ENCODE measurements at regions not wholly inside any gene's neighbourhood (a gene's known extent, or its start where the extent isn't known, plus 50 kb on each side); places are given as distances from the start of the nearest gene placed in this dataset.
"Not testable (repeated sequence)": the region's sequence is repeated elsewhere in the genome, so short reads cannot be mapped to it uniquely, and the experiment has no call there.

DNA sequence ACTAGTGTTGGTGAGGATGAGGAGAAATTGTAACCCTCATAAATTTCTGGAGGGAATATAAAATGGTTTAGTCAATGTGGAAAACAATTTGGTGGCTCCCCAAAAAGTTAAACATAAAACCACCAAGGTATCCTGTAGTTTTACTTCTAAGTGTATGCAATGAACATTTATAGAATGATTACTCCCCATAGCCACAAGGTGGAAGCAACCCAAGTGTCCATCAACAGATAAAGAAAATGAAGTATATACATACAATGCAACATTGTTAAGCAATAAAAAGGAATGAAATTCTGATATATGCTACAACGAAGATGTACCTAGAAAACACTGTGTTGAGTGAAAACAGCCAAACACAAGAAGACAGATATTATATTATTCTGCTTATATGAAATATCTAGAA lies 569.1 kb upstream of the GRID2 start:
- ChIA-PET CTCF (no interaction called here), POLR2A (no interaction called here)
- Mint-ChIP-seq H3K27me3 (no peaks in the 10 kb centered on the region), H3K4me1 (no peaks in the 10 kb centered on the region), H3K9me3 (peaks cover 11 to 13% (median 12%) of the 10 kb centered on the region in 3 donors), H3K27ac (no peak overlapping the region), H3K36me3 (no peaks in the 10 kb centered on the region), H3K4me3 (no peak overlapping the region)
- ATAC-seq (replicated peaks in 1 of 4): no peak
- Histone ChIP-seq H3K4me3 (ENCODE audit: control insufficient read depth in 1 of 2, extremely low read depth in 1 of 2, low read length in 1 of 2) (no peak overlapping the region), H3K9me3 (peaks cover 2% of the 10 kb centered on the region), H3K27ac (ENCODE audit: low read length) (no peak overlapping the region), H3K4me1 (ENCODE audit: control insufficient read depth in 1 of 2, extremely low read depth in 1 of 2, insufficient read depth in 2 of 2, low read length in 2 of 2) (no peaks in the 10 kb centered on the region), H3K36me3 (ENCODE audit: control insufficient read depth in 2 of 2, extremely low read depth in 1 of 2, insufficient read depth in 1 of 2, low read length in 1 of 2) (no peaks in the 10 kb centered on the region), H3K27me3 (replicated peaks in 1 of 2; ENCODE audit: control insufficient read depth in 2 of 2, extremely low read depth in 1 of 2, insufficient read depth in 2 of 2, low read length in 1 of 2) (no peaks in the 10 kb centered on the region)
- no peak for DNase-seq
- WGBS (ENCODE audit: insufficient coverage): no CpG with 5 or more reads among the region's 1 CpG

DNA sequence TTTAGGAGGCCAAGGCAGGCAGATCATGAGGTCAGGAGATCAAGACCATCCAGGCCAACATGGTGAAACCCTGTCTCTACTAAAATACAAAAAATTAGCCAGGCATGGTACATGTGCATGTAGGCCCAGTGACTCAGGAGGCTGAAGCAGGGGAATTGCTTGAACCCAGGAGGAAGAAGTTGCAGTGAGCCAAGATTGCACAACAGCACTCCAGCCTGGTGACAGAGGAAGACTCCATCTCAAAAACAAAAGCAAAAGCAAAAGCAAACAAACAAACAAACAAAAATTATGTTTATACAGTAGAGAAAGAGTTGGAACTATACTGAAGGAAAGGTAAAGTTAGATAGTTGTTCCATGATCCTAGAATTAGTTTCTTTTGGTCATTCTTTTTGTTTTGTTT lies 564.9 kb upstream of the GRID2 start:
- H3K4me1 ChIP-seq (ENCODE audit: control insufficient read depth in 1 of 2, extremely low read depth in 1 of 2, insufficient read depth in 2 of 2, low read length in 2 of 2); H3K4me3 Mint-ChIP-seq; H3K9me3 ChIP-seq; H3K4me1 Mint-ChIP-seq; ATAC-seq (replicated peaks in 1 of 4); H3K27ac Mint-ChIP-seq; H3K36me3 Mint-ChIP-seq; H3K27me3 Mint-ChIP-seq; H3K36me3 ChIP-seq (ENCODE audit: control insufficient read depth in 2 of 2, extremely low read depth in 1 of 2, insufficient read depth in 1 of 2, low read length in 1 of 2); H3K27ac ChIP-seq (ENCODE audit: low read length); DNase-seq; H3K4me3 ChIP-seq (ENCODE audit: control insufficient read depth in 1 of 2, extremely low read depth in 1 of 2, low read length in 1 of 2); CTCF ChIA-PET; H3K27me3 ChIP-seq (replicated peaks in 1 of 2; ENCODE audit: control insufficient read depth in 2 of 2, extremely low read depth in 1 of 2, insufficient read depth in 2 of 2, low read length in 1 of 2); POLR2A ChIA-PET: not testable (repeated sequence)
- peaks cover 10 to 17% (median 11%) of the 10 kb centered on the region in 3 donors for H3K9me3 Mint-ChIP-seq

DNA sequence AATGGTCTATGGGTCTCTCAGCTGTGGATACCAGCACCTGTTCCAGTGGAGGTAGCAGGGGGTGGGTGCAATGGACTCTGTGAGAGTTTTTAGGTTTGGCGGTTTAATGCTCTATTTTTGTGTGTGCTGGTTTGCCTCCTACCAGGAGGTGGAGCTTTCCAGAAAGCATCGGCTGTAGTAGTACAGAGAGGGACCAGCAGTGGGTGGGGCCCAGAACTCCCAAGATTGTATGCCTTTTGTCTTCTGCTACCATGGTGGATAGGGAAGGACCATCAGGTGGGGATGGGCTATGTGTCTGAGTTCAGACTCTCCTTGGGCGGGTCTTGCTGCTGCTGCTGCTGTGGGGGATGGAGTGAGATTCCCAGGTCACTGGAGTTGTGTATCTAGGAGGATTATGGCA lies 557.2 kb upstream of the GRID2 start:
- no peaks in the 10 kb centered on the region for H3K4me1 ChIP-seq (ENCODE audit: control insufficient read depth in 1 of 2, extremely low read depth in 1 of 2, insufficient read depth in 2 of 2, low read length in 2 of 2)
- peaks cover 11 to 27% (median 17%) of the 10 kb centered on the region in 3 donors for H3K9me3 Mint-ChIP-seq
- no peaks in the 10 kb centered on the region for H3K27me3 ChIP-seq (replicated peaks in 1 of 2; ENCODE audit: control insufficient read depth in 2 of 2, extremely low read depth in 1 of 2, insufficient read depth in 2 of 2, low read length in 1 of 2)
- H3K27ac Mint-ChIP-seq: no peak overlapping the region
- H3K36me3 ChIP-seq (ENCODE audit: control insufficient read depth in 2 of 2, extremely low read depth in 1 of 2, insufficient read depth in 1 of 2, low read length in 1 of 2): no peaks in the 10 kb centered on the region
- H3K4me3 Mint-ChIP-seq: no peak overlapping the region
- ChIA-PET POLR2A (no interaction called here), CTCF (no interaction called here)
- WGBS (ENCODE audit: insufficient coverage): 29% methylated on average over 2 of the region's 3 CpGs
- DNase-seq: no peak
- H3K27me3 Mint-ChIP-seq: no peaks in the 10 kb centered on the region
- H3K27ac ChIP-seq (ENCODE audit: low read length): no peak overlapping the region
- no peaks in the 10 kb centered on the region for H3K4me1 Mint-ChIP-seq
- no peaks in the 10 kb centered on the region for H3K9me3 ChIP-seq
- H3K4me3 ChIP-seq (ENCODE audit: control insufficient read depth in 1 of 2, extremely low read depth in 1 of 2, low read length in 1 of 2): no peak overlapping the region
- no peak for ATAC-seq (replicated peaks in 1 of 4)
- no peaks in the 10 kb centered on the region for H3K36me3 Mint-ChIP-seq

DNA sequence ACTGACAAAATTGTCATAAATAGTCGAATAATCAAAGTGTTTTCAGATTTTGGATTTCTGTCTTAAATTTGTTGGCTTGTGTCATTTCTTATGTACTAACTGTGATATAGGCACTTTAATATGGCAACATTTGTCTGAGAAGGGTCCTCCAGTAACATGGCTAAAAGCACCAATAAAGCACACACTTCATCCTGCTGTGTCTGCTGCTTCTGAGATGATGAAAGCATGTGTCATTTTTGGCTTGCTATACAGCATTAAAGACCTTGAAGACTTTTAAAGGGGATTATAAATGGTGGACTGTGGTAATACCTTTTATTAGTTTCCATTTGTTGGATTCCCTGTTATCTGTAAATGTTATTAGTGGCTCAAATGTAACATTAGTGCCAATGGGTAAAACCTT lies 551.8 kb upstream of the GRID2 start:
- H3K36me3 ChIP-seq (ENCODE audit: control insufficient read depth in 2 of 2, extremely low read depth in 1 of 2, insufficient read depth in 1 of 2, low read length in 1 of 2): no peaks in the 10 kb centered on the region
- ATAC-seq (replicated peaks in 1 of 4) (no peak), DNase-seq (no peak)
- no peaks in the 10 kb centered on the region for H3K4me1 ChIP-seq (ENCODE audit: control insufficient read depth in 1 of 2, extremely low read depth in 1 of 2, insufficient read depth in 2 of 2, low read length in 2 of 2)
- CTCF ChIA-PET: no interaction called here
- H3K27ac ChIP-seq (ENCODE audit: low read length): no peak overlapping the region
- H3K4me3 ChIP-seq (ENCODE audit: control insufficient read depth in 1 of 2, extremely low read depth in 1 of 2, low read length in 1 of 2): no peak overlapping the region
- Mint-ChIP-seq H3K27ac (no peak overlapping the region), H3K27me3 (no peaks in the 10 kb centered on the region), H3K4me3 (no peak overlapping the region), H3K9me3 (peaks cover 3 to 15% (median 5%) of the 10 kb centered on the region in 3 donors), H3K36me3 (no peaks in the 10 kb centered on the region), H3K4me1 (no peaks in the 10 kb centered on the region)
- no peaks in the 10 kb centered on the region for H3K9me3 ChIP-seq
- POLR2A ChIA-PET: no interaction called here
- H3K27me3 ChIP-seq (replicated peaks in 1 of 2; ENCODE audit: control insufficient read depth in 2 of 2, extremely low read depth in 1 of 2, insufficient read depth in 2 of 2, low read length in 1 of 2): no peaks in the 10 kb centered on the region
- no CpG with 5 or more reads among the region's 1 CpG for WGBS (ENCODE audit: insufficient coverage)

DNA sequence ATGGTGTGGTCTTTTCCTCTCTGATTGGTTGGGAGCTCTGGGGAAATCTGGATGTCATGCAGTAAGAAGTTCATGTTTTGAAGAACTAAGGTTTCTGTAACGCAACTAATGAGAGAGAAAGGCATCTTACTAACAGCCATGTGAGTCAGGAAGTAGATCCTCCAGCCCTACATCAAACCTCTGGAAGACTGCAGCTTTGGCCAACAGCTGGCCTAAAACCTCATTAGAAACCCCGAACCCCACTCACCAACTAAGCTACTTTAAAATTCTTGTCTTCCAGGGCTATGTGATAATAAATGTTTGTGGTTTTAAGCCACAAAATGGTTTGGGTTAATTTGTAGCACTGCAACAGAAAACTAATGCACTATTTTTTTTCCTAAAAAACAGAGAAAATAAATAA lies 549.0 kb upstream of the GRID2 start:
- no peaks in the 10 kb centered on the region for H3K27me3 Mint-ChIP-seq
- no peak overlapping the region for H3K27ac ChIP-seq (ENCODE audit: low read length)
- H3K36me3 ChIP-seq (ENCODE audit: control insufficient read depth in 2 of 2, extremely low read depth in 1 of 2, insufficient read depth in 1 of 2, low read length in 1 of 2): no peaks in the 10 kb centered on the region
- ATAC-seq (replicated peaks in 1 of 4) (no peak), DNase-seq (no peak)
- H3K27ac Mint-ChIP-seq: no peak overlapping the region
- WGBS (ENCODE audit: insufficient coverage): no CpG with 5 or more reads among the region's 2 CpGs
- H3K4me1 Mint-ChIP-seq: no peaks in the 10 kb centered on the region
- POLR2A ChIA-PET: no interaction called here
- no peaks in the 10 kb centered on the region for H3K27me3 ChIP-seq (replicated peaks in 1 of 2; ENCODE audit: control insufficient read depth in 2 of 2, extremely low read depth in 1 of 2, insufficient read depth in 2 of 2, low read length in 1 of 2)
- no peak overlapping the region for H3K4me3 Mint-ChIP-seq
- no peaks in the 10 kb centered on the region for H3K36me3 Mint-ChIP-seq
- peaks cover 3 to 21% (median 11%) of the 10 kb centered on the region in 3 donors for H3K9me3 Mint-ChIP-seq
- H3K4me1 ChIP-seq (ENCODE audit: control insufficient read depth in 1 of 2, extremely low read depth in 1 of 2, insufficient read depth in 2 of 2, low read length in 2 of 2): no peaks in the 10 kb centered on the region
- CTCF ChIA-PET: no interaction called here
- H3K4me3 ChIP-seq (ENCODE audit: control insufficient read depth in 1 of 2, extremely low read depth in 1 of 2, low read length in 1 of 2): no peak overlapping the region
- H3K9me3 ChIP-seq: no peaks in the 10 kb centered on the region

DNA sequence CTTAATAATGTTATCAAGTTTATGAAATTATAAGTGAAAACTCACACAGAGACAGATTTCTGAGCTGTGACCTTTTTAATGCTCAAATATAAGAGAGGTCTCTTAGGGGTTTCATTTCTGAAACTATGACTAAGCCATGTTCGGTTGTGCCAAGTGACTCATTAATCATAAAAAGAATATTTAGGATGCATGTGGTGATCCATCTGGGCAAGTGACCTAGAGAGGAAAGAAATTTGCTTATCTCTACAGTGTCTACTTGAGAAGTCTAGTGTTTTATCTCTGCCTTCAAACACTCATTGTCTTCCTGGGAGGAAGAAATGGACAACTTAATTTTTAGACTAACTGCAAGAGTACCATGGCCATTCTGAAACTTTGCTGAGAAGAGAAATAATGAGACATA lies 545.3 kb upstream of the GRID2 start:
- no peak for DNase-seq
- CTCF ChIA-PET: no interaction called here
- H3K4me3 Mint-ChIP-seq: no peak overlapping the region
- H3K4me1 Mint-ChIP-seq: no peaks in the 10 kb centered on the region
- POLR2A ChIA-PET: no interaction called here
- no peak overlapping the region for H3K27ac ChIP-seq (ENCODE audit: low read length)
- no peaks in the 10 kb centered on the region for H3K4me1 ChIP-seq (ENCODE audit: control insufficient read depth in 1 of 2, extremely low read depth in 1 of 2, insufficient read depth in 2 of 2, low read length in 2 of 2)
- H3K27me3 Mint-ChIP-seq: no peaks in the 10 kb centered on the region
- no peaks in the 10 kb centered on the region for H3K36me3 Mint-ChIP-seq
- ATAC-seq (replicated peaks in 1 of 4): no peak
- no peak overlapping the region for H3K4me3 ChIP-seq (ENCODE audit: control insufficient read depth in 1 of 2, extremely low read depth in 1 of 2, low read length in 1 of 2)
- no peaks in the 10 kb centered on the region for H3K27me3 ChIP-seq (replicated peaks in 1 of 2; ENCODE audit: control insufficient read depth in 2 of 2, extremely low read depth in 1 of 2, insufficient read depth in 2 of 2, low read length in 1 of 2)
- no peaks in the 10 kb centered on the region for H3K36me3 ChIP-seq (ENCODE audit: control insufficient read depth in 2 of 2, extremely low read depth in 1 of 2, insufficient read depth in 1 of 2, low read length in 1 of 2)
- H3K9me3 ChIP-seq: no peaks in the 10 kb centered on the region
- WGBS (ENCODE audit: insufficient coverage): no CpG with 5 or more reads among the region's 1 CpG
- no peak overlapping the region for H3K27ac Mint-ChIP-seq
- H3K9me3 Mint-ChIP-seq: peaks cover 0 to 18% (median 8%) of the 10 kb centered on the region in 3 donors

DNA sequence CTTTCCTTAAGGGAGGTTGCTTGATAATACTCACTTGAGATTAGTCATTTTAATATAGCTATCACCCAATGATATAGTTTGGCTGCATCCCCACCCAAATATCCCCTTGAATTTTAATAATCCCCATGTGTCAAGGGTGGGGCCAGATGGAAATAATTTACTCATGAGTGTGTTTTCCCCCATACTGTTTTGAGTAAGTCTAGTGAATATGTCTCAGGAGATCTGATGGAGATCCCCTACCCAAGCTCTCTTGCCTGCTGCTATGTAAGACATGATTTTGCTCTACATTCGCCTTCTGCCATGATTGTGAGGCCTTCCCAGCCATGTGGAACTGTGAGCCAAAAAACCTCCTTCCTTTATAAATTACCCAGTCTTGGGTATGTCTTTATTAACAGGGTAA lies 539.7 kb upstream of the GRID2 start:
- no peak for DNase-seq
- H3K9me3 ChIP-seq: no peaks in the 10 kb centered on the region
- CTCF ChIA-PET: no interaction called here
- H3K27me3 ChIP-seq (replicated peaks in 1 of 2; ENCODE audit: control insufficient read depth in 2 of 2, extremely low read depth in 1 of 2, insufficient read depth in 2 of 2, low read length in 1 of 2): no peaks in the 10 kb centered on the region
- POLR2A ChIA-PET: no interaction called here
- Mint-ChIP-seq H3K4me3 (no peak overlapping the region), H3K4me1 (no peaks in the 10 kb centered on the region), H3K27ac (no peak overlapping the region), H3K27me3 (no peaks in the 10 kb centered on the region), H3K36me3 (no peaks in the 10 kb centered on the region), H3K9me3 (peaks cover 0 to 8% (median 5%) of the 10 kb centered on the region in 3 donors)
- no peaks in the 10 kb centered on the region for H3K36me3 ChIP-seq (ENCODE audit: control insufficient read depth in 2 of 2, extremely low read depth in 1 of 2, insufficient read depth in 1 of 2, low read length in 1 of 2)
- no peaks in the 10 kb centered on the region for H3K4me1 ChIP-seq (ENCODE audit: control insufficient read depth in 1 of 2, extremely low read depth in 1 of 2, insufficient read depth in 2 of 2, low read length in 2 of 2)
- ATAC-seq (replicated peaks in 1 of 4): no peak
- H3K27ac ChIP-seq (ENCODE audit: low read length): no peak overlapping the region
- no CpG with 5 or more reads among the region's 1 CpG for WGBS (ENCODE audit: insufficient coverage)
- H3K4me3 ChIP-seq (ENCODE audit: control insufficient read depth in 1 of 2, extremely low read depth in 1 of 2, low read length in 1 of 2): no peak overlapping the region

Data from T-cell (primary cell).